ENCODE measurements at regions not wholly inside any gene's neighbourhood (a gene's known extent, or its start where the extent isn't known, plus 50 kb on each side); places are given as distances from the start of the nearest gene placed in this dataset.
A peak's percentile ranks its signal among the peaks of the same experiment; 100 is the strongest.

DNA sequence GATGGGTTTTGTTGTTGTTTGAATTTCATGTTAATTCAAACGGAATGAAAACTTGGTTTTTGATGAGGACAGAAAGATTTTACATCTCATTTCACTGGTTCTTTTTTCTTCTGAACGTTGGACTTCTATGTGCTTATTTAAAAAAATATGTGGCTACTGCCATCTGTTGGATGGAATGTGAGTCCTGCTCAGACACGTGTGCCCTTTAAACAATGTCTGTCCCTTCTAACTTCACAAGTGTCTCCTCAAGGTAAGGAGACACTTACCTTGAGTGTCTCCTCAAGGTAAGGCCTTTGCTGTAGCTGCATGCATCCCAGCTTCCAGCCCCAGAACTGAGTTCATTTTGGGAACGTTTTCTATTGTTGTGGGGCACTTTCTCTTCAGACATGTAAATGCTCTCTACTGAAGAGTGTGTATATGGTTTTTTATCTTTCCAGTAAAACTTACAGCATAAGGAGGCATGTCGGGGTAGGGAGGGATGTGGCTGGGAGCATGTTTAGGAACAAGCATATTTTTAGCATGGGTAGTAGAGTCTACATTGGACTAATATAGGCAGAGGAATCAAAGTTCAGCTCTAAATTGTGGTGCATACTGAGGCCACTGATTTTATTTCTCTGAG is 63.1 kb upstream of the UBE3A start (continued):
- TF ChIP-seq, protein P1, sequence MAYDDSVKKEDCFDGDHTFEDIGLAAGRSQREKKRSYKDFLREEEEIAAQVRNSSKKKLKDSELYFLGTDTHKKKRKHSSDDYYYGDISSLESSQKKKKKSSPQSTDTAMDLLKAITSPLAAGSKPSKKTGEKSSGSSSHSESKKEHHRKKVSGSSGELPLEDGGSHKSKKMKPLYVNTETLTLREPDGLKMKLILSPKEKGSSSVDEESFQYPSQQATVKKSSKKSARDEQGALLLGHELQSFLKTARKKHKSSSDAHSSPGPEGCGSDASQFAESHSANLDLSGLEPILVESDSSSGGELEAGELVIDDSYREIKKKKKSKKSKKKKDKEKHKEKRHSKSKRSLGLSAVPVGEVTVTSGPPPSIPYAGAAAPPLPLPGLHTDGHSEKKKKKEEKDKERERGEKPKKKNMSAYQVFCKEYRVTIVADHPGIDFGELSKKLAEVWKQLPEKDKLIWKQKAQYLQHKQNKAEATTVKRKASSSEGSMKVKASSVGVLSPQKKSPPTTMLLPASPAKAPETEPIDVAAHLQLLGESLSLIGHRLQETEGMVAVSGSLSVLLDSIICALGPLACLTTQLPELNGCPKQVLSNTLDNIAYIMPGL (CRISPR knock-in tag; IDR thresholded peaks at IDR 0.05): no peak
- TF ChIP-seq TEAD4 (CRISPR knock-in tag; IDR thresholded peaks at IDR 0.05): peak; percentile 93; the same call in 1 of the 2 replicates
- TF ChIP-seq OVOL2 (CRISPR knock-in tag; IDR thresholded peaks at IDR 0.05; ENCODE audit: borderline replicate concordance): no peak
- no peak for TF ChIP-seq KAT7 (CRISPR knock-in tag; IDR thresholded peaks at IDR 0.05; ENCODE audit: borderline replicate concordance)
- TF ChIP-seq ZNF671 (CRISPR knock-in tag; IDR thresholded peaks at IDR 0.05): no peak
- TF ChIP-seq, protein P2, sequence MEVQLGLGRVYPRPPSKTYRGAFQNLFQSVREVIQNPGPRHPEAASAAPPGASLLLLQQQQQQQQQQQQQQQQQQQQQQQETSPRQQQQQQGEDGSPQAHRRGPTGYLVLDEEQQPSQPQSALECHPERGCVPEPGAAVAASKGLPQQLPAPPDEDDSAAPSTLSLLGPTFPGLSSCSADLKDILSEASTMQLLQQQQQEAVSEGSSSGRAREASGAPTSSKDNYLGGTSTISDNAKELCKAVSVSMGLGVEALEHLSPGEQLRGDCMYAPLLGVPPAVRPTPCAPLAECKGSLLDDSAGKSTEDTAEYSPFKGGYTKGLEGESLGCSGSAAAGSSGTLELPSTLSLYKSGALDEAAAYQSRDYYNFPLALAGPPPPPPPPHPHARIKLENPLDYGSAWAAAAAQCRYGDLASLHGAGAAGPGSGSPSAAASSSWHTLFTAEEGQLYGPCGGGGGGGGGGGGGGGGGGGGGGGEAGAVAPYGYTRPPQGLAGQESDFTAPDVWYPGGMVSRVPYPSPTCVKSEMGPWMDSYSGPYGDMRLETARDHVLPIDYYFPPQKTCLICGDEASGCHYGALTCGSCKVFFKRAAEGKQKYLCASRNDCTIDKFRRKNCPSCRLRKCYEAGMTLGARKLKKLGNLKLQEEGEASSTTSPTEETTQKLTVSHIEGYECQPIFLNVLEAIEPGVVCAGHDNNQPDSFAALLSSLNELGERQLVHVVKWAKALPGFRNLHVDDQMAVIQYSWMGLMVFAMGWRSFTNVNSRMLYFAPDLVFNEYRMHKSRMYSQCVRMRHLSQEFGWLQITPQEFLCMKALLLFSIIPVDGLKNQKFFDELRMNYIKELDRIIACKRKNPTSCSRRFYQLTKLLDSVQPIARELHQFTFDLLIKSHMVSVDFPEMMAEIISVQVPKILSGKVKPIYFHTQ (CRISPR knock-in tag; IDR thresholded peaks at IDR 0.05): no peak
- TF ChIP-seq, protein P3, sequence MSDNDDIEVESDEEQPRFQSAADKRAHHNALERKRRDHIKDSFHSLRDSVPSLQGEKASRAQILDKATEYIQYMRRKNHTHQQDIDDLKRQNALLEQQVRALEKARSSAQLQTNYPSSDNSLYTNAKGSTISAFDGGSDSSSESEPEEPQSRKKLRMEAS (CRISPR knock-in tag; IDR thresholded peaks at IDR 0.05): no peak
- TF ChIP-seq ZNF317 (CRISPR knock-in tag; IDR thresholded peaks at IDR 0.05; ENCODE audit: borderline replicate concordance, low read depth): no peak

DNA sequence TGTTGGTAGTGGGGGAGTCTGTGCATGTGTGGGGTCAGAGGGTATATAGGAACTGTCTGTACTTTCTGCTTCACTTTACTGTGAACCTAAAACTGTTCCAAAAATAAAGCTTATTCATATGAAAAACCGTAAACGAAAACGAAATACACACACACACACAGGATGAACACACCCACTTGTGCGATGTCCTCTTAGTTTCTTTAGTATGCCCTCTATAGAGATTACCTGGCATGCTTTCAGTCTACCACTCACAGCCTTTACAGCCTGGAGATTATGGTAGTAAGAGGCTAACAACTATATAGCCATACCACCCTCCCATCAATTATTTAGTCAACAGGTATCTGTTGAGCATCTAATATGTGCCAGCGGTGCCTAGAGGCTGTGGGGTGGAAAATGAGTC is 60.0 kb upstream of the UBE3A start:
- no peak for TF ChIP-seq JUN (CRISPR knock-in tag; IDR thresholded peaks at IDR 0.05)
- no peak for DNase-seq (ENCODE audit: low spot score)
- Mint-ChIP-seq H3K4me3 (no peak overlapping the region), H3K9me3 (peaks cover 17% of the 10 kb centered on the region), H3K27ac (no peak overlapping the region), H3K27me3 (ENCODE audit: low read depth) (no peaks in the 10 kb centered on the region; the same call in 1 of the 2 replicates), H3K4me1 (peaks cover 26% of the 10 kb centered on the region), H3K36me3 (peaks cover 5% of the 10 kb centered on the region)
- ChIA-PET CTCF (interaction anchor here (1.5 kb wide), 1 partner anchor 193 kb away, joined by 4 read pairs; no protein-coding TSS in a partner anchor), POLR2A (no interaction called here)
- no peak for ATAC-seq

DNA sequence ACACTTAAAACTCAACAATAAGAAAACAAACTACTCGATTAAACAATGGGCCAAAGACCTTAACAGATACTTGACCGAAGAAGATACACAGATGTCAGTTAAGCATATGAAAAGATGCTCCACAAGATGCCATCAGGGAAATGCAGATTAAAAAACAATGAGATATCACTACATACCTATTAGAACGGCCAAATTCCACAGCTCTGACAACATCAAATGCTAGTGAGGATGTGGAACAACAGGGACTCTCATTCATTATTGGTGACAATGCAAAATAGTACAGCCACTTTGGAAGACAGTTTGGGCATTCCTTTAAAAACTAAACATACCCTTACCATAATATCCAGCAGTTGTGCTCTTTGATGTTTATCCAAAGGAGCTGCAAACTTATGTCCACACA is 59.1 kb upstream of the UBE3A start:
- CTCF ChIA-PET: interaction anchor here (1.2 kb wide), 1 partner anchor 11 kb away, joined by 3 read pairs; no protein-coding TSS in a partner anchor
- no peak; the same call in 1 of the 2 replicates for ATAC-seq
- TF ChIP-seq, protein P4, sequence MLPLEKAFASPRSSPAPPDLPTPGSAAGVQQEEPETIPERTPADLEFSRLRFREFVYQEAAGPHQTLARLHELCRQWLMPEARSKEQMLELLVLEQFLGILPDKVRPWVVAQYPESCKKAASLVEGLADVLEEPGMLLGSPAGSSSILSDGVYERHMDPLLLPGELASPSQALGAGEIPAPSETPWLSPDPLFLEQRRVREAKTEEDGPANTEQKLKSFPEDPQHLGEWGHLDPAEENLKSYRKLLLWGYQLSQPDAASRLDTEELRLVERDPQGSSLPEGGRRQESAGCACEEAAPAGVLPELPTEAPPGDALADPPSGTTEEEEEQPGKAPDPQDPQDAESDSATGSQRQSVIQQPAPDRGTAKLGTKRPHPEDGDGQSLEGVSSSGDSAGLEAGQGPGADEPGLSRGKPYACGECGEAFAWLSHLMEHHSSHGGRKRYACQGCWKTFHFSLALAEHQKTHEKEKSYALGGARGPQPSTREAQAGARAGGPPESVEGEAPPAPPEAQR (CRISPR knock-in tag; IDR thresholded peaks at IDR 0.05): no peak
- TF ChIP-seq, protein P5, sequence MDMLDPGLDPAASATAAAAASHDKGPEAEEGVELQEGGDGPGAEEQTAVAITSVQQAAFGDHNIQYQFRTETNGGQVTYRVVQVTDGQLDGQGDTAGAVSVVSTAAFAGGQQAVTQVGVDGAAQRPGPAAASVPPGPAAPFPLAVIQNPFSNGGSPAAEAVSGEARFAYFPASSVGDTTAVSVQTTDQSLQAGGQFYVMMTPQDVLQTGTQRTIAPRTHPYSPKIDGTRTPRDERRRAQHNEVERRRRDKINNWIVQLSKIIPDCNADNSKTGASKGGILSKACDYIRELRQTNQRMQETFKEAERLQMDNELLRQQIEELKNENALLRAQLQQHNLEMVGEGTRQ (CRISPR knock-in tag; IDR thresholded peaks at IDR 0.05): no peak
- TF ChIP-seq ZNF121 (CRISPR knock-in tag; IDR thresholded peaks at IDR 0.05) (no peak), SMAD4 (CRISPR knock-in tag; IDR thresholded peaks at IDR 0.05) (no peak), NR3C1 (CRISPR knock-in tag; conservative IDR thresholded peaks at IDR 0.05; ENCODE audit: low read depth) (no peak), ZNF317 (CRISPR knock-in tag; IDR thresholded peaks at IDR 0.05; ENCODE audit: borderline replicate concordance, low read depth) (no peak), ZNF232 (CRISPR knock-in tag; IDR thresholded peaks at IDR 0.05) (no peak), SOX15 (CRISPR knock-in tag; IDR thresholded peaks at IDR 0.05) (no peak)
- TF ChIP-seq, protein P6, sequence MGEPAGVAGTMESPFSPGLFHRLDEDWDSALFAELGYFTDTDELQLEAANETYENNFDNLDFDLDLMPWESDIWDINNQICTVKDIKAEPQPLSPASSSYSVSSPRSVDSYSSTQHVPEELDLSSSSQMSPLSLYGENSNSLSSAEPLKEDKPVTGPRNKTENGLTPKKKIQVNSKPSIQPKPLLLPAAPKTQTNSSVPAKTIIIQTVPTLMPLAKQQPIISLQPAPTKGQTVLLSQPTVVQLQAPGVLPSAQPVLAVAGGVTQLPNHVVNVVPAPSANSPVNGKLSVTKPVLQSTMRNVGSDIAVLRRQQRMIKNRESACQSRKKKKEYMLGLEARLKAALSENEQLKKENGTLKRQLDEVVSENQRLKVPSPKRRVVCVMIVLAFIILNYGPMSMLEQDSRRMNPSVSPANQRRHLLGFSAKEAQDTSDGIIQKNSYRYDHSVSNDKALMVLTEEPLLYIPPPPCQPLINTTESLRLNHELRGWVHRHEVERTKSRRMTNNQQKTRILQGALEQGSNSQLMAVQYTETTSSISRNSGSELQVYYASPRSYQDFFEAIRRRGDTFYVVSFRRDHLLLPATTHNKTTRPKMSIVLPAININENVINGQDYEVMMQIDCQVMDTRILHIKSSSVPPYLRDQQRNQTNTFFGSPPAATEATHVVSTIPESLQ (CRISPR knock-in tag; IDR thresholded peaks at IDR 0.05): no peak
- TF ChIP-seq, protein P7, sequence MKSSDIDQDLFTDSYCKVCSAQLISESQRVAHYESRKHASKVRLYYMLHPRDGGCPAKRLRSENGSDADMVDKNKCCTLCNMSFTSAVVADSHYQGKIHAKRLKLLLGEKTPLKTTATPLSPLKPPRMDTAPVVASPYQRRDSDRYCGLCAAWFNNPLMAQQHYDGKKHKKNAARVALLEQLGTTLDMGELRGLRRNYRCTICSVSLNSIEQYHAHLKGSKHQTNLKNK (CRISPR knock-in tag; IDR thresholded peaks at IDR 0.05): no peak
- TF ChIP-seq, protein P8, sequence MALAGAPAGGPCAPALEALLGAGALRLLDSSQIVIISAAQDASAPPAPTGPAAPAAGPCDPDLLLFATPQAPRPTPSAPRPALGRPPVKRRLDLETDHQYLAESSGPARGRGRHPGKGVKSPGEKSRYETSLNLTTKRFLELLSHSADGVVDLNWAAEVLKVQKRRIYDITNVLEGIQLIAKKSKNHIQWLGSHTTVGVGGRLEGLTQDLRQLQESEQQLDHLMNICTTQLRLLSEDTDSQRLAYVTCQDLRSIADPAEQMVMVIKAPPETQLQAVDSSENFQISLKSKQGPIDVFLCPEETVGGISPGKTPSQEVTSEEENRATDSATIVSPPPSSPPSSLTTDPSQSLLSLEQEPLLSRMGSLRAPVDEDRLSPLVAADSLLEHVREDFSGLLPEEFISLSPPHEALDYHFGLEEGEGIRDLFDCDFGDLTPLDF (CRISPR knock-in tag; IDR thresholded peaks at IDR 0.05): no peak
- TF ChIP-seq, protein P9, sequence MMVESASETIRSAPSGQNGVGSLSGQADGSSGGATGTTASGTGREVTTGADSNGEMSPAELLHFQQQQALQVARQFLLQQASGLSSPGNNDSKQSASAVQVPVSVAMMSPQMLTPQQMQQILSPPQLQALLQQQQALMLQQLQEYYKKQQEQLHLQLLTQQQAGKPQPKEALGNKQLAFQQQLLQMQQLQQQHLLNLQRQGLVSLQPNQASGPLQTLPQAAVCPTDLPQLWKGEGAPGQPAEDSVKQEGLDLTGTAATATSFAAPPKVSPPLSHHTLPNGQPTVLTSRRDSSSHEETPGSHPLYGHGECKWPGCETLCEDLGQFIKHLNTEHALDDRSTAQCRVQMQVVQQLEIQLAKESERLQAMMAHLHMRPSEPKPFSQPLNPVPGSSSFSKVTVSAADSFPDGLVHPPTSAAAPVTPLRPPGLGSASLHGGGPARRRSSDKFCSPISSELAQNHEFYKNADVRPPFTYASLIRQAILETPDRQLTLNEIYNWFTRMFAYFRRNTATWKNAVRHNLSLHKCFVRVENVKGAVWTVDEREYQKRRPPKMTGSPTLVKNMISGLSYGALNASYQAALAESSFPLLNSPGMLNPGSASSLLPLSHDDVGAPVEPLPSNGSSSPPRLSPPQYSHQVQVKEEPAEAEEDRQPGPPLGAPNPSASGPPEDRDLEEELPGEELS (CRISPR knock-in tag; IDR thresholded peaks at IDR 0.05): no peak

More for the DNA sequence above, 59.1 kb upstream of the UBE3A start:
- POLR2A ChIA-PET: no interaction called here
- no peak for DNase-seq (ENCODE audit: low spot score)
- Mint-ChIP-seq H3K27ac (no peak overlapping the region), H3K4me1 (peaks cover 22% of the 10 kb centered on the region), H3K27me3 (ENCODE audit: low read depth) (no peaks in the 10 kb centered on the region; the same call in 1 of the 2 replicates), H3K4me3 (no peak overlapping the region), H3K9me3 (peaks cover 20% of the 10 kb centered on the region), H3K36me3 (no peaks in the 10 kb centered on the region)
